Sigmoid colon (tissue), 4 donors: ENCODE measurements at regions not wholly inside any gene's neighbourhood (a gene's known extent, or its start where the extent isn't known, plus 50 kb on each side); places are given as distances from the start of the nearest gene placed in this dataset.

Experiments
- POLR2A ChIP-seq, 2 donors: fragments of 450-650 bp; IDR thresholded peaks; one replicate each; pipeline ENCODE4 v1.6.1; 2016; ENCODE audit warnings: antibody characterized with exemption in 2 of 2, mild to moderate bottlenecking in 2 of 2, moderate library complexity in 2 of 2
- POLR2AphosphoS5 ChIP-seq, 4 donors: sonication (generic); formaldehyde crosslinking; IDR thresholded peaks; one replicate each; pipeline ENCODE4 v1.6.1; 2017; ENCODE audit warnings: antibody characterized with exemption in 4 of 4
- TF ChIP-seq, protein P1 (sequence below), 4 experiments: fragments of 450-650 bp in 3 of 4; fragments of 200-600 bp in 1 of 4; IDR thresholded peaks; one replicate each; pipeline ENCODE4 v1.5.1; 2016 to 2019; ENCODE audit warnings: antibody characterized with exemption in 4 of 4, mild to moderate bottlenecking in 3 of 4, moderate library complexity in 2 of 4

- TF ChIP-seq POLR2A (IDR thresholded peaks at IDR 0.05) = no peak
- TF ChIP-seq, protein P1, sequence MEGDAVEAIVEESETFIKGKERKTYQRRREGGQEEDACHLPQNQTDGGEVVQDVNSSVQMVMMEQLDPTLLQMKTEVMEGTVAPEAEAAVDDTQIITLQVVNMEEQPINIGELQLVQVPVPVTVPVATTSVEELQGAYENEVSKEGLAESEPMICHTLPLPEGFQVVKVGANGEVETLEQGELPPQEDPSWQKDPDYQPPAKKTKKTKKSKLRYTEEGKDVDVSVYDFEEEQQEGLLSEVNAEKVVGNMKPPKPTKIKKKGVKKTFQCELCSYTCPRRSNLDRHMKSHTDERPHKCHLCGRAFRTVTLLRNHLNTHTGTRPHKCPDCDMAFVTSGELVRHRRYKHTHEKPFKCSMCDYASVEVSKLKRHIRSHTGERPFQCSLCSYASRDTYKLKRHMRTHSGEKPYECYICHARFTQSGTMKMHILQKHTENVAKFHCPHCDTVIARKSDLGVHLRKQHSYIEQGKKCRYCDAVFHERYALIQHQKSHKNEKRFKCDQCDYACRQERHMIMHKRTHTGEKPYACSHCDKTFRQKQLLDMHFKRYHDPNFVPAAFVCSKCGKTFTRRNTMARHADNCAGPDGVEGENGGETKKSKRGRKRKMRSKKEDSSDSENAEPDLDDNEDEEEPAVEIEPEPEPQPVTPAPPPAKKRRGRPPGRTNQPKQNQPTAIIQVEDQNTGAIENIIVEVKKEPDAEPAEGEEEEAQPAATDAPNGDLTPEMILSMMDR (IDR thresholded peaks at IDR 0.05) = no peak
- TF ChIP-seq POLR2AphosphoS5 (IDR thresholded peaks at IDR 0.05) = no peak
Measured at GRCh38 chr13:109904218-109904617, 117.8 kb upstream of the IRS2 start.
